GM18867 (cell line): ENCODE measurements at regions not wholly inside any gene's neighbourhood (a gene's known extent, or its start where the extent isn't known, plus 50 kb on each side); places are given as distances from the start of the nearest gene placed in this dataset.
"Not testable (repeated sequence)": the region's sequence is repeated elsewhere in the genome, so short reads cannot be mapped to it uniquely, and the experiment has no call there.

Experiments
- ATAC-seq: cut with Tn5 transposase; IDR thresholded peaks from one replicate; pipeline ENCODE4 v1.9.1; 2021; ENCODE audit warnings: mild to moderate bottlenecking, moderate library complexity; ENCODE audit not compliant: unreplicated experiment

DNA sequence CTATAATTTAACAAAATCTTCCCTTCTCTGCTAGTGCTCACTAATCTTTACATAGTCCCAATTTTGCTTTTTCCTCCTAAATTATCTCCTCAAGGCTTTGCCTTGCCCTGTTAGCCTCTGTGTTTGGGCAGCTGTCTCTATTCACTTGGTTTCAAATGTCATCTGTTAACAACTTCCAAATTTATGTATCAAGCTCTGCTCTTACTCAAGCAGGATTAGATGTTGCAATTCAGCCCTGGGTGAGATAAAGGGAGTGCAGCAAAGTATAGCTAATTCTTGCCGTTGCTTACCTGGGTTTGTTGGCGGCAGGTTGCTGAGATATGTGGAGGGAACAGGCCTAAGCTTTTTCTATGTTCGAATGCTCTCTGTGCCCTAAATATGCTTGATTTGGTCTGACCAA lies 483.8 kb downstream of the DMAC1 start:
- no peak for ATAC-seq

DNA sequence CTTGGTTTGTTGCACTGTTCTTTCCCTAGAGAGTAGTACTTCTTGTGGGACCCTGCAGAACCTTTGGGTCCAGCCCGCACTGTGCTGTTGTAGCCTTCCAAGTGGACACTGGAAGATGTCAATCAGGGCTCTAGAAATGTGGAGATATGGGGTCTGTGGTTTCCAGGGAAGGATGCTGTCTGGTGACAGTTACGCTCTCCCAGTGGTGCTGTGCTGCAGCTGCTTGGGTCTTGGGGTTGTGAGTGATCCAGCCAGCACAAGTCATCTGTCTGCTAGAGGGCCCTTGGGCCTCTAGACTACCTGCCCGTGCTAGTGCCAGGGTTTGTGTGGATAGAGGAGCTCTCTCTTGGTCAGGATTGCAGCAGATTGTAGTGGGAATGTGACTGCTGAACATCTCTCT lies 484.5 kb downstream of the DMAC1 start:
- no peak for ATAC-seq

DNA sequence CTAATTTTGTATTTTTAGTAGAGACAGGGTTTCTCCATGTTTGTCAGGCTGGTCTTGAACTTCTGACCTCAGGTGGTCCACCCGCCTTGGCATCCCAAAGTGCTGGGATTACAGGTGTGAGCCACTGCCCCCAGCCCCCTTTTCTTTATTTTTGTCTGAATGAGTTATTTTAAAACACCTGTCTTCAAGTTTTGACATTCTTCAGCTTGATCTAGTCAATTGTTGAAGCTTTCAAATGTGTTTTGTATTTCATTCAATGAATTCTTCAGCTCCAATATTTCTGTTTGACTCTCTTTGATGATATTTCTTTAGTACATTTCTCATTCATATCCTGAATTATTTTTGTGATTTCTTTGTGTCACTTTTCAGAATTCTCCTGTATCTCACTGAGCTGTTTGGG lies 486.2 kb downstream of the DMAC1 start:
- ATAC-seq = no peak

DNA sequence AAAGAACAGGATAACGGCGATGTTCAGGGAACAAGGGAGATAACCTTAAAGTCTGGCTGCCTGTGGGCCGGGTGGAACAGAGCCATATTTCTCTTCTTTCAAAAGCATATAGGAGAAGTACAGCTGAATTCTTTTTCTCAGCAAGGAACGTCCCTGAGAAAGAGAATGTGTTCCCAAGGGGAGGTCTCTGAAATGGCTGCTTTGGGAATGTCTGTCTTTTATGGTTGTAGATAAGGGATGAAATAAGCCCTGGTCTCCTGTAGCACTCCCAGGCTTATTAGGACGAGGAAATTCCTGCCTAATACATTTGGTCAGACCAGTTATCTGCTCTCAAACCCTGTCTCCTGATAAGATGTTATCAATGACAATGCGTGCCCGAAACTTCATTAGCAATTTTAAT lies 490.5 kb downstream of the DMAC1 start:
- ATAC-seq = not testable (repeated sequence)

DNA sequence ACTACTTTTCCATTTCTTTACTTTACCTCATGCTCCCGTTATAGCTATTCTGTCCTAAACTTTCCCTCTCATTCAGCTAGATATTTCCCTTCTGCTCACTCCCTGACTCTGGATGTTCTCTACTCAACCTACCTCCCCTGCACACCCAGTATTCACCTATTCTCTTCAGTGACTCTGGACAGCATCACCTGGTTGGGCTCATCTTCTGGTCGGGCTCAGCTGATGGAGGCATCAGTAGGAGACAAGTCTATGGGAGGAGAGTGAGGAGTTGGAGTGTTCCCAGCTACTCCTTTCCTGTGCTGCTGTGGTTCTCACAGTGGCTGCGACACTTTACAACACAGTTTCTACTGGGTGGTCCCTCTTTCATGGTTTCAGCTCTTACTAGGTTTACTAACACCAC lies 493.9 kb downstream of the DMAC1 start:
- ATAC-seq = no peak

DNA sequence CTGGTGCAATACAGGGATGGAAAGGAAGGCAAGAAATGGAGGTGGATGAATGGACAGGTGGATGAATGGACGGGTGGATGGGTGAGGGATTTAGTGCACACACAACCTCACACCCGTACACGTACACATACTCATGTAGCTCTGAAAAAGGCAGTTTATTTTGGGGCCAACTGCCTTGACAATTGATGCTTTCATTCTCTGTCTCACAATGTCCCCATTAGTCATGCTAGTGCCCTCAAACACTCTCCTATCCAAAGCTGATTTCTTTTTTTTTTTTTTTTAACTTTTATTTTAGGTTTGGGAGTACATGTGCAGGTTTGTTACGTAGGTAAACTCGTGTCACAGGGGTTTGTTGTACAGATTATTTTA lies 495.0 kb downstream of the DMAC1 start:
- ATAC-seq = no peak

DNA sequence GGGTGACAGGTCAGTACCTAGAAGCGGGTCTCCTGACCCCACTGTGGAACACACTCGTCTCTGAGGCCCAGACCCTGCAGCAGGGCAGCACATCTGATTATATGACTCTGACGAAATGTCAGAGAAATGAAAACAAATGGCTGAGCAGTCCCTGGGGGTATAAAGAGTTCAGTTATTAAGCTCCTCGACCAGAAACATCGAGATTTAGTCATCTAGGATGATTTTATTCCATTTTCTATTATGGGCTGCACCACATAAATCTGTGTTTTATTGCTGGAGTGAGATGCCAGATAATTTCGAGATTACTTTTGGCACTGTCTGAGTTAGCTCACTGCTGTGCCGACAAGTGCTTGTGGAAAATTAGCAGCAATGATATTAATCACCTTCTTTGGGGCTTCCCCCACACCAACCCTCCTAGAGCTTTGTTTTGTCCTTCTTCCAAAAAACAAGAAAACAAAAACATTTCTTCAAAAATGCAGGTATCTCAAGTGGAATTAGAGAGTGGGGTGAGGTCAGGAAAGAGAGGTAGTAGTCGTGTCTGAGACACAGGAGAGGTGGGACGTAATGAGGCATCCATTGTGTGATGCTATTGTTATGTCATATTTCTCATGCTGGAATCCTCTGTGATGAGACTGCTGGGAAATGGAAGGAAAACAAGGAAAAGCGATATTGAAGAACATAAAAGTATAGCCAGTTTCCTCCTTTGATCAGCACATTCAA lies 495.5 kb downstream of the DMAC1 start:
- no peak for ATAC-seq

DNA sequence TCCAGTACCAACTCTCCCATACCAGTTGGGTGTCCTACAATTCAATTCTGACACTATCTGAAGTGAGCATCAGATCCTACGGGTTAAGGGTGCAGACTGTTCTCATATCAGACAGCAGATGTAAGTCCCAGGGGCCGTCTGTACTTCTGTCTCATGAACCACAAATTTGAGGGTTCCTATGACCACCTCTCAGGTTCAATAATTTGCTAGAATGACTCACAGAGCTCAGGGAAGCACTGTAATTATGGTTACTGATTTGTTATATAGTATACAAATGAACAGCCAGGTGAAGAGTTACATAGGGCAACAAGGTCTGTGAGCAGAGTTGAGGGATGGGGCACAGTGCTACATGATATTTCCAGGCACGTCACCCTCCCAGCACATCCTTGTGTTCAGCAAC lies 499.1 kb downstream of the DMAC1 start:
- ATAC-seq = peak; percentile 34

DNA sequence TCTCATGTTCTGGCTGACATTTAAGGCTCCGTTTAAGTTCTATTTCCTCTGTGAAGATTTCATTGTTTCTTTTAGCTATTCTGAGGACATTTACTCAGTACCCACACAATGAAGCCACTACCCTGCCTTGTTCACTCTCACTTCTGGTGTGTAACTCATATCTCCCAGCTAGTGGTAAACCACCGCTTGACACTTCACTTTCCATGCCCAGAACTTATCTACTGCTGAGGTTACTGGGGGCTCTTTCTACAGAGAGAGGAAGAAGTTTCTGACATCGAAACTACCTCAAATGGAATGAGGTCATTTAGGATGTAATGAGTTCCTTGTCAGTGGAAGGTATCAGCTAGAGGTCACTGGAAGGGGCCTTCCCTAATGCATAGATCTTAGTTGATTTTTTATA lies 501.5 kb downstream of the DMAC1 start:
- ATAC-seq = peak; percentile 98

DNA sequence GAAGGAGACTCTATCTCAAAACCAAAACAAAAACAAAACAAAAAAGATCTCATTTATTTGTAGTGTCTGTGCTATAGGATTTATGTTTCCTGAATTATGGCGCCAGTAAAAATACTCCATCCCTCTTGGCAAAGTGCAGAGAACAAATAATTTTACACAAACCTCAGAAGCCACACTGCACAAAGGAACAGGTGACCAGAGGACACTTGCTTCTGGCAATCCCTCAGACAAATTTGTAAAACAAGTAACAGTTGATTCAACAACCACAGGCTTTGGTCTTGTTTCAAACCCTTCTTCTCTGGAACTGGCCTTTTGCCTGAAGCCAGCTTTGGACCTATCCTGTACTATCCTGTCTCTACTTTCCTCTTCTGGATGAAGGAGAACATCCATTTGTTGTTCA lies 502.1 kb downstream of the DMAC1 start:
- ATAC-seq = no peak

DNA sequence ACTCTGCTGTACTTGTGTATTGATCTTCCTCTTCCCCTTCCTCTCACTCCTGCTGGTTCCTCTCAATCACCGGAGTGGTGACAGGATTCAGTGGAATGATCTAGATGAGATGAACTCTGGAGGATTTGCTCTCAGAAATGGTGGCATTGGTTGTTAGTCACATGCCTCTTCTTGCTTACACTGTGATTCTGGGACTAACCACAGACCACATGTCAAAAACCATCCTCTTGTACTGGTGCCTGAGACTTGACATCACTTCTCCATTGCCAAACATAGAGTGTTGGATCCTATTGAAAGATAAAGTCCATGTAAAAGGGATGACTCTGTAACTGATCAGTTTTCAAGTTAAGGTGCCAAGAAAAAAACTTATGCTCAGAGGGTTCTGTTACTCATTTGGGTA lies 506.5 kb downstream of the DMAC1 start:
- peak; percentile 40 for ATAC-seq

DNA sequence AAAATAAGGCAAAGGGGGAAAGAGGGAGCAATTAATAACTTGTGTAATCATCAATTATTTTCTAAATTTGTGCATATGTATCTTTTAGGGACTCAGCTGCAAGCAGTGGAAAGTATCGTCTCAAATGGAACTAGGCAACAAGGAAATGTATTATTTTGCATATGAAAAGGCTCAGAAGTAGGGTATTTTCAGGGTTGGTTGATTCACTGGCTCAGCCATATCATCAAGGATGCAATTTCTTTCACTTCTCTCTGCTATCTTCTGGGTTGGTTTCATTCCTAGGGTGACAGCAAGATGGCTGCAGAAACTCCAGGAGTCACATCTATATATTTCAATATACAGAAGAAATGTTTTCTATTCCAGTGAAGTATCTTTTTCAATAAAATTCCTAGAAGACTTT lies 509.8 kb downstream of the DMAC1 start:
- ATAC-seq = peak; percentile 49

DNA sequence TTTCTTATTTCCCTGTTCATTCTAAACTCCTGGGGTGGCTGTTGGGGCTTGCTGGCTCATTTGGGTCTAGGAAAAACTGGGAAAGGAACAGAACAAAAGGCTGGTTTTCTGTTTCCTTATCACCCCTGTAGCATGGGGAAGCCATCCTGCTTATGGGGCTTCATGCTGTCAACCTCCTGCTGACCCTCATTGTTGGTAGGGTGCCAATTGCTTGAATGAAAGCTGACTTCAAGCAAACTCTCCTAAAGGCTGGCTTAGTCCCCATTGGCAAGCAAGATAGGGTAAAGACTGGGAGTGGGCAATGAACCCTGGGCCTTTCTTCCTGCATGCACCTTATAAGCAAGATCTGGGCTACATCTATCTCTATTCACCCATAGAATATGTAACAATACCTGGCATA lies 511.6 kb downstream of the DMAC1 start:
- ATAC-seq = no peak

DNA sequence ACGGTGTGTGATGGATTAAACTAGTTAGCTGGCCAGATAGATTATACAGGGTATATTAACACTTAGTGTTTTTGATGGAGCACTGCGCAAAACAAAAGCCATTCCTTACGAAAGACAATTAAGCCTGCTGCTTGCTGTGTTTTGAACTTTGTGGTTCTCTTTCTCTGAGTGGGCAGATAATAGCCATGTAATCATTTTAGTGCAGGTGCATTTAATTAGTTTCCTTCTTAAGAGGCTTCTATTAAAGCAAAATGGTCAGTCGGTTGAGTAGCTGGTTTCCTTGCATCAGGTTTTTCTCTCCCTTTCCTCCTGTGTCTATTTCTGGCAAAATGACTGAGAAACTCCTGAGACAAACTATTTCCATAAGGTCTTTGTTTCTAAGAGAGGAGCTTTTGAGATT lies 512.5 kb downstream of the DMAC1 start:
- ATAC-seq = no peak

DNA sequence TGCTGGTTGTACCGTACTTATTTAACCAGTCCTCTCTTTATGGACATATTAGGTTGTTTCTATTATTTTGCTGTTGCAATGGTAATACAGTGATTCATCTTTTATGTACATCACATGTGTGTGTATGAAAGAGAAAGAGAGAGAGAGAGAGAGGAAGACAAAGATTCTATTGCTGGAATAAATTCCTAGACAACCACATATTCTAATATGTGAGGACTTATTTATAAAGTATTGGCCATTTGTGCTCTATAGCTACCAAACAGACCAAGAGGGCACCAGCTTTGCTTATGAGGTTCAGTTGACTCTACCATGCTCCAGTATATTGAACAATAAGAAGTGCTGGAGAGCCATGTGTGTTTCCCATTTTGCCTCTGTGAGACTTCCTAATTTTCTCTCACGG lies 513.5 kb downstream of the DMAC1 start:
- ATAC-seq = no peak

DNA sequence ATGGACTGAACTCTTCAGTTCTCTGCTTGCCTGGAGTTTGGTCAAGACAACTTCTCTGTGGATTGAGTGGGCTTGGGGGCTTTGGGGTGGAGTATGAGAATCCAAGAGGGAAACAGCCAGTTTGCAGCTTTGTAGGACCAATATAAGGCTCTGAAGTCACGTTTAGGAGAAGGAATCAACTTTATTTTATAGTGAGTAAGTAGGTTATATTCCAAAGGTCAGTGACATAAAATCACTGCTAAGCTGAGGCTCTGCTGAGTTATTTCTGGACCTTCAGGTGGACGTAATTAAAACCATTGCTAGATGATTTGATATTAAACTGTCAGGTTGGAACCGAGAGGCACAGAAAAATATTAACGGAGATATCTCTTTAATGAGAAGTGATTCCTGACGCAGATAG lies 514.4 kb downstream of the DMAC1 start:
- ATAC-seq = no peak

DNA sequence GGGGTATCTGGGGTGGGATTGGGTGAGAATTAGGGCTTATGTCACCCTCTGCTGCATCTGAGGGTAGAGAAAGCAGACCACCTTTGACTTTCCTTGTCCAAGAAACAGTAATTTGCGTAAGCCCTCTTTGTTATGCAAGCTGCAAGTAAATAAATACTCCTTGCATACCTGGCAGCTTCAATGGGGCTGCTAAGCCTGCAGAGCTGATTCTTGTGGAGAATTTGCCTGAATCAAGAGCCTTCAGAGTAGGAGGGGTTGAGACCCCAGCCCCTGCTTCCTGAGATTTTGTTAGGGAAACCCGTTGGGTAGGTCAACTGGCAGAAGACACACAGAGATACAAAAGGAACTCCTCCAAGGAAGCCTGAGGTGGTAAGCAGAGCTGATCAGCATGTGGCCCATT lies 515.1 kb downstream of the DMAC1 start:
- no peak for ATAC-seq

DNA sequence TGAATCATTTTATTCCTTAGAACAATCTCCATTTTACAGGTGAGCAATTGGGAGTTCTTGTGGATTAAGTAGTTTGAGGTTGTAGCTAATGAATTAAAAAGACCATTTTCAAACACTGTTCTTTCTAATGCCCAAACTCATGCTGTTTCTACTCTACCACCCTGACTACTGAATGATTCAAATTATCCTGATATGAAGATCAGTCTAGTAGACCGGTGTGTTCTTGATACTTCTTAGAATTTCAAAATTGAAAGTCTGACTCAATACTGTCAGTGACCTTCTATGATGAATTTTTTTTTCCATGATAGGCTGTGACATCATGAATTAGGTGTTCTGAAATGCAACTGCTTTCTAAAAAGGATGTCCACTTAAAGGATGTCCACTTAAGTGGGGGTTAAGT lies 515.5 kb downstream of the DMAC1 start:
- ATAC-seq = no peak

DNA sequence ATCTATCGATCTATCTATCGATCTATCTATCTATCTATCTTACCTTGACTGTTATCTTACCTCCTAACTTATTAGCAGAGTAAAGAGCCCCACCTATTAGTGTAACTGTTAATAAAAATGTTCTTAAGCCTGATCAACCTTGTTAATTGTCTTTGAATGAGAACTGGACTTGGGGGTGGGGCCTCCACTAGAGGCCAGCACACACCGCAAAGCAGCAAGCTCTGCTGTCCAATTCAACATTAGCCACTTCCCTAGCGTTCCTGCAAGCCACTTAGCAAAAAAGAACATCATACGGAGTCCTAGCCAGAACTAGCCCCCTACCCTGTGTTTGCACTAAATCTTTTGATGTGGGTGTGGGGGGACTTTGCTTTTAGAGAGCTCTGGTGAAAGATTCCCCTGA lies 515.8 kb downstream of the KDM4C start:
- no peak for ATAC-seq

DNA sequence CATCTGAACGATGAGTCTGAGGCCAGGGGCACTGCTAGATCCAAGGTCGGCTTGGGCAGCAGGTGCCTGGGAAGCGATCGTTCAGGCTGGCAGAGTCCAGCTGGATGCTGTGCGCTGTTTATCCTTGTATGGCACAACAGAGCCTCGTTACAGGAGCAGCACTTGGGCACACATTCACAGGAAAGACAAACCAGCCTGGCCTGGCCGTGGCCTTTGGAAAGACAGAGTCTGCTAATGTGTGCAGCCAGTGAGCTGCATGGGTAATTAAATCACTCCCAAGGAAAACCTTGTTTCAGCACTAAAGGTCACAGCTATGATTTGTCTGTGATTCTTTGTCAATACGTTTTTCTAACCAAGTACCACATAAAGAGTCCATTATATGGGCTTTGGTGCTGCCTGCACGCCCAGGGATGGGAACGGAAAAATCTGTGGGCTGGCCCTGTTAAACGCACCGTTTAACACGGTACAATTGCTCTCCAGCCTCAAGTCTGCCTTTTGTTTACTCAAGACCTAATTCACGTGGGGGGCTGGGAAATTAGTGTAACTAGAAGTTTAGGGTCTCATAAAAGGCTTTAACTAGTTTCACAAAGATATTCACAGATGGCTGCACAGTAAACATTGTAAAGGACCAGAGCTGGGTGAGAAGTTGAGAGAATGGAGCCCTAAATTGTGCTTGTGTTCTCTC lies 509.3 kb downstream of the KDM4C start:
- ATAC-seq = no peak

DNA sequence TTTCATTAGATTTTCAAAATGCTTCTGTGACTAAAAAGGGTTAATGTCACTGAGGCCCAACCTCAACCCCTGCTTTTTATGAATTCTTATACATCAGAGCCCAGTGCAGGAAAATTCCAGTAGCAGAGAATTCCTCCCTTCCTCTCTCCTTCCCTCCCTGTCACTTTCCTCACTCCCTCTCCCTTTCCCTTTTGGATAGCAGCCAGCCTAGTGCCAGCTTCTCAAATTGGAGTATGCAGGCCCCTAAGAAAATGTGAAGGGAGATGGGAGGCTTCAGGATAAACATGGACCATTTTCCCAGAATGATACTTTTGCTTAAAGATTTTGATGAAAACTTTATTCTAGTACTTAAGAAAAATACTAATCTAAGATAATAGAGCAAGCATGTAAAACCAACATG lies 507.4 kb downstream of the KDM4C start:
- ATAC-seq = no peak

DNA sequence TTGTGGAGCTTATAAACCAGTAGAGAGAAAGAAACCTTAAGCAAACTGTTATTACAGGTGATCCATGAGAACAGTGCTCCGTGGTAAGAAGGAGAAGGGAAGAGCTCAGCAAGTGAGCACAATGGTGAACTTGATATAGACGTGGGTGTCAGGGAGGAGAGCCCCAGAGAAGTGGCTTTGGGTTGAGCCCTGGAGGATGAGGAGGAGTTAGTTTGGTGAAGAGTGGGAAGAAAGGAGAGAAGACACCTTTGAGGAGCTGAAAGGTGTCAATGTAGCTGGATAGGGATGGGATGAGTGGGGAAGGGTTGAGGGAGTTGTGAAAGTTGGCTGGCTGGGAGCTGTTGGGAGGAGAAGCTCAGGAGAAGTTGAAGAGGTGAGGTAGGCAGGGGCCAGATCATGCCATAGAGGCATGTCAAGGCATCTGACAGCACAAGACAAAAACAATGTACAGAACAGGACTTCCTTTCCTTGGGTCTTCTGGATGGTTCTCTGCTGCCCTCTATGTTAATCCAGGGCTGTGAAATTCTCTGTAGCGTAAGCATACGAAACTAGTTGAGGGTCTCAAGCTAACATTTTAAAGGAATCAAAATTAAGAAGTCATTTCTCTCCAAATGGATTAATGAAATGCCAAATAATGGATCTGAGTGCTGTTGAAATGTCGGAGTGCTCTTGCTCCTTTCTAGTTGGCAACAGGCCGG lies 501.9 kb downstream of the KDM4C start:
- no peak for ATAC-seq
